Cardiac fibroblast (primary cell): ENCODE measurements at regions not wholly inside any gene's neighbourhood (a gene's known extent, or its start where the extent isn't known, plus 50 kb on each side); places are given as distances from the start of the nearest gene placed in this dataset.

Source experiments
- DNase-seq, 2 donors: peaks; one replicate each; pipeline versions ENCODE4 v3.0.0 to v3.0.0-alpha.2; 2010; ENCODE audit warnings: low read depth in 2 of 2
- H3K4me3 ChIP-seq, 2 donors: replicated peaks in 1 of 2; 1 replicate in 1 of 2; 2 replicates in 1 of 2; pipeline ENCODE4 v1.5.1; 2011; ENCODE audit warnings: low read depth in 2 of 2, low read length in 2 of 2, mild to moderate bottlenecking in 2 of 2, moderate library complexity in 1 of 2
- TF ChIP-seq, protein P1 (sequence below): IDR thresholded peaks from one replicate; pipeline ENCODE4 v1.5.1; 2011; ENCODE audit warnings: low read depth, mild to moderate bottlenecking, low read length, inconsistent platforms

DNA sequence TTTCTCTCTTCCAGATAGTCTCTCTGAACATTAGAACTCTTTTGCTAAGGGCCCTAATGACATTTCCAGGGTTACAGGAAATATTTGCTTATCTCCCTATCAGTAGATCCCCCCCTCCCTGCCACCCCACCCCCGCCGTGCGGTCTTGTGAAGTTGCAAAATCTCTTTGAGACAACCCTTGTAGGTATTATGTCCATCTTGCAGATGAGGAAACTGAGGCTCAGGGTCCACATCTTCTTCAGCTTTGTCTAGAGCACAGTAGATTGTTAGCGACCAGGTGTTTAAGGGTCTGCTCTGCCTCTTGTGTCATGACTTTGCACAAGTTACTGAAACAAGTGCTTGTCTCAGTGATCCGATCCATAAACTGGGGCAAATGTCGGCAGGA, 65.8 kb upstream of the GATA6 start:
- TF ChIP-seq, protein P1, sequence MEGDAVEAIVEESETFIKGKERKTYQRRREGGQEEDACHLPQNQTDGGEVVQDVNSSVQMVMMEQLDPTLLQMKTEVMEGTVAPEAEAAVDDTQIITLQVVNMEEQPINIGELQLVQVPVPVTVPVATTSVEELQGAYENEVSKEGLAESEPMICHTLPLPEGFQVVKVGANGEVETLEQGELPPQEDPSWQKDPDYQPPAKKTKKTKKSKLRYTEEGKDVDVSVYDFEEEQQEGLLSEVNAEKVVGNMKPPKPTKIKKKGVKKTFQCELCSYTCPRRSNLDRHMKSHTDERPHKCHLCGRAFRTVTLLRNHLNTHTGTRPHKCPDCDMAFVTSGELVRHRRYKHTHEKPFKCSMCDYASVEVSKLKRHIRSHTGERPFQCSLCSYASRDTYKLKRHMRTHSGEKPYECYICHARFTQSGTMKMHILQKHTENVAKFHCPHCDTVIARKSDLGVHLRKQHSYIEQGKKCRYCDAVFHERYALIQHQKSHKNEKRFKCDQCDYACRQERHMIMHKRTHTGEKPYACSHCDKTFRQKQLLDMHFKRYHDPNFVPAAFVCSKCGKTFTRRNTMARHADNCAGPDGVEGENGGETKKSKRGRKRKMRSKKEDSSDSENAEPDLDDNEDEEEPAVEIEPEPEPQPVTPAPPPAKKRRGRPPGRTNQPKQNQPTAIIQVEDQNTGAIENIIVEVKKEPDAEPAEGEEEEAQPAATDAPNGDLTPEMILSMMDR, result no peak
- H3K4me3 ChIP-seq, result no peak overlapping the region
- no peak for DNase-seq

DNA sequence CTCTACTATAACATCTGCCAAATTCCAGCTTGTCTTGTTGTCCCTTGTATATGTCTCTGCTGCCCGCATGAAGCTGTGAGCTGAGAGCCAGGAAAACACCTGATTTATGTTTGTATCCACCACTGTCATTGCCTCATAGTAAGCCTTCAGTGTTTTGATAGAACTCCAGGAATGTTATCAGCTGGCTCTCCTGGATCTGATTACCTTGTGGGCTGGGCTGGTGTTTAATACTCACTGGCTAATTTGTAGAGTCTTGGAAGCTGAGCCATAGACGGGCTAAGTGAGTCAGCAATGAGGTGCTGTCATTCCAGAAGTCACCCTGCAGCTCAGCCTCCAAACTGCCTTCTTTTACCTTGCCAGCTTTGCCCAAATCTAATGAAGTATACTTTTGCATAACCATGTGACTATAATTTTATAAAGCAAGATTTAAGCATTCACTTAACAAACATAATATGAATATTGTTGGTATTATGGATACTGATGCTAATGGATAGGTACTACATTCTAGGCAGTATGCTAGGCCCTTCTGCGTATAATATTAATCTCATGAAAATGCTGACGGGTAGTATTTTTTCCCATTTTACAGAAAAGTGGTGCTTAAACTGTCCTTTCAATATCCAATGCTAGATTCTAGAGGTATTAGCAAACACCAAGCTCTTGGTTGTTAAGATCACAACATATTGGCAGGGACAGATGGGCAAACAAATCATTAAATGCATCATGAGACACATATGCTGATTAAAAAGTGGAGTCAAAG, 62.7 kb upstream of the GATA6 start:
- no peak overlapping the region for H3K4me3 ChIP-seq
- DNase-seq, result no peak
- TF ChIP-seq, protein P1, result no peak

DNA sequence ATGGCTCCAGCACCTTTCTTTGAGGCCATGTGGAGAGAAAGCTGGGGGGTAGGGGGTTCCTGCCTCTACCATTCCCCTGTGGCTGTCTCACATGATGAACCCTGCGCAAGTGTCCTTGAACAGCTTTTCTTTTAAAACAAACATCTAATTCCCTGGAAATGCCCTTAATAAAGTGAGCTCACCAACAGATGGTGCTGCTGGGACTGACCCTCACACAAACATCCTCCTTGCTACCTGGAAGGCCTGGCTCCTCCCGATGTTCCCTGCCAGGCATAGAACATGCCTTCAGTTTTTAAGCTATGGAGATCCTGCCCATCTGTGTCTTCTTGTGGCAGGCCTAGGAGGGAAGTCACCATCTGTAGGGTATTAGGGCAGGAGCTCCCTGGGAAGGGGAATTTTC, 60.7 kb upstream of the GATA6 start:
- DNase-seq, result peak in 1 of 2 donors; percentile 22
- TF ChIP-seq, protein P1, result no peak

DNA sequence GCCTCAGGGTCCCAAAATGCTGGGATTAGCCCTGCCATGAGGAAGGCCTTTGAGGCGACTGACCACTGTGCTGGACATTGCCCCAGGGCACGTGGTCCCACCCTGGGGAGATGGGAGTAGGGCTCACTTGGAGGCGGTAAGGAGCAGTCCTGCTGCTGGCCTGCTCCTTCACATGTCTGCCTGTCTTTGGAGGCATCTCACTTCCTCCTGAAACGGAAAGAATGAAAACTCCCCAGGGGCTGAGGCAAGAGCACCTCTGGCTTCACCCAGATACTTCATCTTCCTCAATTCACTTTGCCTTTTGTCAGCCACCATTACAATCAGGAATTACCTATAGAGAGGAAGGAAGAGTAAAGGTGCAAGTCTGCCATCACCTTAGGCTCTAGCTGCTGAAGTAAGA, 59.9 kb upstream of the GATA6 start:
- TF ChIP-seq, protein P1, result no peak
- no peak for DNase-seq
- H3K4me3 ChIP-seq, result no peak overlapping the region

More for the DNA sequence above, 60.7 kb upstream of the GATA6 start:
- no peak overlapping the region for H3K4me3 ChIP-seq

DNA sequence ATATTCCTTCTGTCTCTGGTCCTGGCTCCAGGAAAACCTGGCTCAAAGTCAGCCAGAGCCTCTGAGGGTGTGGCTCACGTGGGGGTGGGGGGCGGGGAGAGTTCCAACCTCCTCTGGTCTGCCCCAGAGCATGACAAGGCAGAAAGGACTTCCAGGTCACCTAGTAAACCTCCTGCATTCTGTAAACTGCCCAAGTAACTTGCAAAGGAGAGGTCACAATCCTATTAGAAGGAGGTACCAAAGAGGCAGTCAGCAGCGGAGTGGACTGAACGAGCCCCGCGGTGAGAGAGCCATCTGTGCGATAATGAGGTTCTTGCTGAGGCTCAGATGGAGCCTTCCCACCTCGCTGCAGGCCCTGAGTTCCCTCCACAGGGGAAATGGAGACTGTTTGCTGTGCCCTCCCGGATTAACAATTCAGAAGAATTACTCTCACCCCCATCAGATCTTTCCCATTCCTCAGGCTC, 58.9 kb upstream of the GATA6 start:
- no peak overlapping the region for H3K4me3 ChIP-seq
- TF ChIP-seq, protein P1, result no peak
- no peak for DNase-seq

DNA sequence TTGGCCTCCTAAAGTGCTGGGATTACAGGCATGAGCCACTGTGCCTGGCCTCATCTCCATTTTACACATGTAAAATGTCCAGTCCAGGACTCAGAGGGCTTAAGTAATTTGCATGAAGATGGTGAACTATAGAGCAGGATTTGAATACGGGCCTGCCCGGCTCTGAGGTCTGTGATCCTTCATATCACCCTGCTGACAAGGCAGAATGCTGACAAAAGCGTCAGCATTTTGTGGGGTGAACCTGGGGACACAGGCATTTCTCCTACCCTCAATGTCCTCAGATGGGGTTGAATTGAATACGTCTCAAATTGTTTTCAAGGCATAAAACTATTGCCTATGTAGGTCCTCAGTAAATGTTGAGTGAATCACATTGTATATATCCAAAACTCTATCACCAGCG, 57.2 kb upstream of the GATA6 start:
- TF ChIP-seq, protein P1, result no peak
- H3K4me3 ChIP-seq, result no peak overlapping the region
- DNase-seq, result no peak
